RKO (cell line): ENCODE measurements at regions not wholly inside any gene's neighbourhood (a gene's known extent, or its start where the extent isn't known, plus 50 kb on each side); places are given as distances from the start of the nearest gene placed in this dataset.
A peak's percentile ranks its signal among the peaks of the same experiment; 100 is the strongest.

Source experiments
- DNase-seq: peaks from one replicate; pipeline ENCODE4 v3.0.0-alpha.2; 2016; ENCODE audit warnings: low spot score

- DNase-seq, result no peak
Measured at GRCh38 chr12:75837700-75838099, 193.9 kb downstream of the PHLDA1 start.

GRCh38 chr12:75836533-75836932, 195.0 kb downstream of the PHLDA1 start:
- DNase-seq, result no peak

- DNase-seq, result peak; percentile 94
Measured at GRCh38 chr12:75834591-75834990, 197.0 kb downstream of the PHLDA1 start.

GRCh38 chr12:75833268-75833667, 198.3 kb downstream of the PHLDA1 start:
- DNase-seq, result no peak

GRCh38 chr12:75831402-75831801, 200.2 kb downstream of the PHLDA1 start:
- peak; percentile 77 for DNase-seq

GRCh38 chr12:75827061-75827460, 204.5 kb downstream of the PHLDA1 start:
- DNase-seq, result peak; percentile 92

- peak; percentile 64 for DNase-seq
Measured at GRCh38 chr12:75825686-75826085, 205.9 kb downstream of the PHLDA1 start.

- no peak for DNase-seq
Measured at GRCh38 chr12:75823475-75823874, 208.1 kb downstream of the PHLDA1 start.

- DNase-seq, result no peak
Measured at GRCh38 chr12:75822416-75822815, 209.2 kb downstream of the PHLDA1 start.

GRCh38 chr12:75820848-75821578, 210.6 kb downstream of the PHLDA1 start:
- peak; percentile 83 for DNase-seq

- DNase-seq, result no peak
Measured at GRCh38 chr12:75820071-75820470, 211.5 kb downstream of the PHLDA1 start.

- no peak for DNase-seq
Measured at GRCh38 chr12:75819512-75819911, 212.1 kb downstream of the PHLDA1 start.

GRCh38 chr12:75818863-75819262, 212.7 kb downstream of the PHLDA1 start:
- DNase-seq, result no peak

GRCh38 chr12:75816897-75817296, 214.7 kb downstream of the PHLDA1 start:
- peak; percentile 92 for DNase-seq

GRCh38 chr12:75815756-75816155, 215.8 kb downstream of the PHLDA1 start:
- DNase-seq, result no peak

- DNase-seq, result peak; percentile 75
Measured at GRCh38 chr12:75814851-75815754, 216.5 kb downstream of the PHLDA1 start.

- no peak for DNase-seq
Measured at GRCh38 chr12:75813072-75813471, 218.5 kb downstream of the PHLDA1 start.

- DNase-seq, result no peak
Measured at GRCh38 chr12:75812271-75813018, 219.1 kb downstream of the PHLDA1 start.

- no peak for DNase-seq
Measured at GRCh38 chr12:75809746-75810145, 221.8 kb downstream of the PHLDA1 start.

- no peak for DNase-seq
Measured at GRCh38 chr12:75807494-75807893, 224.1 kb downstream of the PHLDA1 start.

- no peak for DNase-seq
Measured at GRCh38 chr12:75805905-75806304, 225.7 kb downstream of the PHLDA1 start.

- DNase-seq, result no peak
Measured at GRCh38 chr12:75805320-75805719, 226.3 kb downstream of the PHLDA1 start.
